A549 (cell line): ENCODE measurements at regions not wholly inside any gene's neighbourhood (a gene's known extent, or its start where the extent isn't known, plus 50 kb on each side); places are given as distances from the start of the nearest gene placed in this dataset.

Experiments
- CTCF ChIP-seq: fragments of >200 bp; sonication (Bioruptor Twin); formaldehyde crosslinking; IDR thresholded peaks from 3 replicates; pipeline ENCODE4 v1.5.1; 2016
- KDM1A ChIP-seq: fragments of 200-600 bp; sonication (generic); IDR thresholded peaks from 2 replicates; pipeline ENCODE4 v1.6.1; 2016; ENCODE audit warnings: low read depth, mild to moderate bottlenecking
- MAFK ChIP-seq: fragments of 450-650 bp; IDR thresholded peaks from 2 replicates; pipeline ENCODE4 v1.6.1; 2014; ENCODE audit not compliant: partially characterized antibody
- POLR2A ChIP-seq: IDR thresholded peaks from 2 replicates; pipeline ENCODE4 v1.6.1; 2012; ENCODE audit warnings: mild to moderate bottlenecking, low read length

- TF ChIP-seq POLR2A (no peak), MAFK (no peak), CTCF (no peak), KDM1A (no peak)
These were observed 1311.5 kb upstream of the GJE1 start for GRCh38 chr6:140821196-140821595.
